Keratinocyte (primary cell): ENCODE measurements at regions not wholly inside any gene's neighbourhood (a gene's known extent, or its start where the extent isn't known, plus 50 kb on each side); places are given as distances from the start of the nearest gene placed in this dataset.

Experiments used
- DNase-seq: peaks from one replicate; pipeline ENCODE4 v3.0.0-alpha.2; 2011; ENCODE audit warnings: low read depth, missing footprints, low spot score
- FAIRE-seq: peaks from 2 replicates; lab custom pipeline; 2011; peaks lifted over from hg19 to GRCh38; lab: Jason Lieb, UNC
- H2AFZ ChIP-seq: 2 replicates; pipeline ENCODE4 v1.6.0; 2012; ENCODE audit warnings: low read length, control low read depth, inconsistent platforms; ENCODE audit not compliant: control insufficient read depth
- H3K27ac ChIP-seq: 2 replicates; pipeline ENCODE4 v1.5.1; 2011; ENCODE audit warnings: low read length; ENCODE audit not compliant: control insufficient read depth, insufficient read depth
- H3K27me3 ChIP-seq: 3 replicates; pipeline ENCODE4 v1.6.0; 2011; ENCODE audit warnings: low read length; ENCODE audit not compliant: control insufficient read depth, insufficient read depth; ENCODE audit errors: extremely low read depth
- H3K36me3 ChIP-seq, 2 experiments: 2 replicates in 1 of 2; 3 replicates in 1 of 2; pipeline ENCODE4 v1.5.1; 2011; ENCODE audit warnings: low read length in 2 of 2, mild to moderate bottlenecking in 1 of 2; ENCODE audit not compliant: control insufficient read depth in 2 of 2, insufficient read depth in 2 of 2; ENCODE audit errors: extremely low read depth in 1 of 2
- H3K4me1 ChIP-seq: 3 replicates; pipeline ENCODE4 v1.5.1; 2011; ENCODE audit warnings: low read length; ENCODE audit not compliant: control insufficient read depth, insufficient read depth; ENCODE audit errors: extremely low read depth
- H3K4me2 ChIP-seq: 3 replicates; pipeline ENCODE4 v1.6.0; 2011; ENCODE audit warnings: low read depth, low read length; ENCODE audit not compliant: control insufficient read depth, insufficient read depth; ENCODE audit errors: extremely low read depth
- H3K4me3 ChIP-seq, 3 experiments: fragments of 200-600 bp in 1 of 3; sonication (generic) in 1 of 3; 2 replicates in 2 of 3; 3 replicates in 1 of 3; pipeline ENCODE4 v1.5.1; 2011 to 2016; ENCODE audit warnings: low read length in 3 of 3, mild to moderate bottlenecking in 3 of 3, control low read depth in 2 of 3, inconsistent platforms in 1 of 3, low read depth in 1 of 3, mixed read lengths in 1 of 3, mixed run types in 1 of 3, moderate library complexity in 1 of 3; ENCODE audit not compliant: control insufficient read depth in 2 of 3, insufficient read depth in 2 of 3; ENCODE audit errors: extremely low read depth in 1 of 3
- H3K79me2 ChIP-seq: 2 replicates; pipeline ENCODE4 v1.6.0; 2012; ENCODE audit warnings: low read length; ENCODE audit not compliant: control insufficient read depth, insufficient read depth
- H3K9ac ChIP-seq: 3 replicates; pipeline ENCODE4 v1.6.0; 2011; ENCODE audit warnings: low read length; ENCODE audit not compliant: control insufficient read depth, insufficient read depth; ENCODE audit errors: extremely low read depth
- H3K9me1 ChIP-seq: 3 replicates; pipeline ENCODE4 v1.6.0; 2011; ENCODE audit warnings: low read length; ENCODE audit not compliant: control insufficient read depth, insufficient read depth; ENCODE audit errors: extremely low read depth
- H3K9me3 ChIP-seq: 2 replicates; pipeline ENCODE4 v1.5.1; 2012; ENCODE audit warnings: low read depth, low read length; ENCODE audit not compliant: control insufficient read depth
- H4K20me1 ChIP-seq: 3 replicates; pipeline ENCODE4 v1.6.0; 2011; ENCODE audit warnings: low read length; ENCODE audit not compliant: control insufficient read depth, insufficient read depth; ENCODE audit errors: extremely low read depth
- CTCF ChIP-seq, 3 experiments: IDR thresholded peaks in 1 of 3; conservative IDR thresholded peaks in 1 of 3; optimal IDR thresholded peaks in 1 of 3; 2 replicates in 2 of 3; 3 replicates in 1 of 3; pipeline versions ENCODE3 to v1.5.1; 2011; ENCODE audit warnings: low read length in 3 of 3, mild to moderate bottlenecking in 3 of 3, moderate library complexity in 2 of 3, control low read depth in 1 of 3, inconsistent platforms in 1 of 3; ENCODE audit not compliant: insufficient read depth in 2 of 3; ENCODE audit errors: extremely low read depth in 1 of 3
- EZH2 ChIP-seq: IDR thresholded peaks from one replicate; pipeline ENCODE4 v1.6.1; 2012; ENCODE audit warnings: inconsistent platforms, mild to moderate bottlenecking, low read length, moderate library complexity
- dilution Hi-C: fragments of 300-500 bp; cut with MboI; formaldehyde crosslinking; loops from one replicate; pipeline ENCODE4 v1.7.0; 2020; ENCODE audit warnings: low sequenced_read_pairs; ENCODE audit not compliant: extremely low pct_ligation_motif_present

- Histone ChIP-seq H3K4me1 (peaks cover 45% of the 10 kb centered on the region), H3K79me2 (no peaks in the 10 kb centered on the region), H3K4me3 (no peak overlapping the region), H3K9me3 (no peaks in the 10 kb centered on the region), H3K36me3 (no peaks in the 10 kb centered on the region), H3K4me2 (peak overlapping the region; percentile 15), H3K9ac (no peak overlapping the region), H4K20me1 (no peaks in the 10 kb centered on the region), H3K9me1 (no peaks in the 10 kb centered on the region), H3K27ac (peak overlapping the region; percentile 10), H2AFZ (peak overlapping the region; percentile 43), H3K27me3 (no peaks in the 10 kb centered on the region)
- dilution Hi-C loops: no loop called here
- FAIRE-seq (peak; percentile 80), DNase-seq (no peak)
- TF ChIP-seq EZH2 (no peak), CTCF (optimal IDR thresholded peaks at IDR 0.05 in 1 of 3, IDR thresholded peaks at IDR 0.05 in 1 of 3, conservative IDR thresholded peaks at IDR 0.05 in 1 of 3; ENCODE audit: extremely low read depth in 1 of 3, insufficient read depth in 2 of 3, low read length in 3 of 3) (no peak)
Measured at GRCh38 chr15:39304201-39304841, 276.6 kb upstream of the THBS1 start.

- DNase-seq: no peak
- Histone ChIP-seq H3K27me3 (no peaks in the 10 kb centered on the region), H3K9me1 (no peaks in the 10 kb centered on the region), H3K36me3 (no peaks in the 10 kb centered on the region), H3K9ac (no peak overlapping the region), H3K27ac (no peak overlapping the region), H3K9me3 (no peaks in the 10 kb centered on the region), H3K4me3 (no peak overlapping the region), H3K79me2 (no peaks in the 10 kb centered on the region), H2AFZ (peak overlapping the region; percentile 43), H3K4me2 (no peak overlapping the region), H3K4me1 (peaks cover 41% of the 10 kb centered on the region), H4K20me1 (no peaks in the 10 kb centered on the region)
- no peak for TF ChIP-seq CTCF (optimal IDR thresholded peaks at IDR 0.05 in 1 of 3, IDR thresholded peaks at IDR 0.05 in 1 of 3, conservative IDR thresholded peaks at IDR 0.05 in 1 of 3; ENCODE audit: extremely low read depth in 1 of 3, insufficient read depth in 2 of 3, low read length in 3 of 3)
- TF ChIP-seq EZH2: no peak
- FAIRE-seq: peak; percentile 92
- dilution Hi-C loops: no loop called here
Measured at GRCh38 chr15:39304931-39305728, 275.7 kb upstream of the THBS1 start.
